ENCODE measurements at regions not wholly inside any gene's neighbourhood (a gene's known extent, or its start where the extent isn't known, plus 50 kb on each side); places are given as distances from the start of the nearest gene placed in this dataset.
"Not testable (repeated sequence)": the region's sequence is repeated elsewhere in the genome, so short reads cannot be mapped to it uniquely, and the experiment has no call there.

GRCh38 chr2:87640961-87641563 is 106.8 kb upstream of the PLGLB2 start:
- H3K36me3 ChIP-seq (ENCODE audit: control insufficient read depth, insufficient read depth, low read length); H3K4me1 ChIP-seq (ENCODE audit: control insufficient read depth, insufficient read depth, low read length); H3K9me3 ChIP-seq (ENCODE audit: control insufficient read depth, insufficient read depth, low read length); H3K27me3 ChIP-seq (ENCODE audit: control insufficient read depth, insufficient read depth, low read length); H3K27ac ChIP-seq (ENCODE audit: low read depth, low read length); H3K9ac ChIP-seq (ENCODE audit: low read depth, low read length); H3K4me3 ChIP-seq (ENCODE audit: low read depth, low read length): not testable (repeated sequence)

GRCh38 chr2:87643165-87643564 is 104.7 kb upstream of the PLGLB2 start:
- not testable (repeated sequence) for H3K27me3 ChIP-seq (ENCODE audit: control insufficient read depth, insufficient read depth, low read length)

GRCh38 chr2:87647737-87648498 is 100.0 kb upstream of the PLGLB2 start:
- not testable (repeated sequence) for H3K27me3 ChIP-seq (ENCODE audit: control insufficient read depth, insufficient read depth, low read length); H3K9ac ChIP-seq (ENCODE audit: low read depth, low read length); H3K27ac ChIP-seq (ENCODE audit: low read depth, low read length); H3K9me3 ChIP-seq (ENCODE audit: control insufficient read depth, insufficient read depth, low read length); H3K4me3 ChIP-seq (ENCODE audit: low read depth, low read length); H3K4me1 ChIP-seq (ENCODE audit: control insufficient read depth, insufficient read depth, low read length); H3K36me3 ChIP-seq (ENCODE audit: control insufficient read depth, insufficient read depth, low read length)

More at GRCh38 chr2:87643165-87643564, 104.7 kb upstream of the PLGLB2 start:
- H3K27ac ChIP-seq (ENCODE audit: low read depth, low read length); H3K9me3 ChIP-seq (ENCODE audit: control insufficient read depth, insufficient read depth, low read length); H3K36me3 ChIP-seq (ENCODE audit: control insufficient read depth, insufficient read depth, low read length); H3K4me3 ChIP-seq (ENCODE audit: low read depth, low read length); H3K4me1 ChIP-seq (ENCODE audit: control insufficient read depth, insufficient read depth, low read length); H3K9ac ChIP-seq (ENCODE audit: low read depth, low read length): not testable (repeated sequence)

- not testable (repeated sequence) for H3K36me3 ChIP-seq (ENCODE audit: control insufficient read depth, insufficient read depth, low read length); H3K9ac ChIP-seq (ENCODE audit: low read depth, low read length); H3K27ac ChIP-seq (ENCODE audit: low read depth, low read length); H3K27me3 ChIP-seq (ENCODE audit: control insufficient read depth, insufficient read depth, low read length); H3K4me1 ChIP-seq (ENCODE audit: control insufficient read depth, insufficient read depth, low read length); H3K9me3 ChIP-seq (ENCODE audit: control insufficient read depth, insufficient read depth, low read length); H3K4me3 ChIP-seq (ENCODE audit: low read depth, low read length)
Measured at GRCh38 chr2:87648815-87649214, 99.1 kb upstream of the PLGLB2 start.

- H3K4me1 ChIP-seq (ENCODE audit: control insufficient read depth, insufficient read depth, low read length); H3K9me3 ChIP-seq (ENCODE audit: control insufficient read depth, insufficient read depth, low read length); H3K36me3 ChIP-seq (ENCODE audit: control insufficient read depth, insufficient read depth, low read length); H3K27ac ChIP-seq (ENCODE audit: low read depth, low read length); H3K9ac ChIP-seq (ENCODE audit: low read depth, low read length); H3K4me3 ChIP-seq (ENCODE audit: low read depth, low read length); H3K27me3 ChIP-seq (ENCODE audit: control insufficient read depth, insufficient read depth, low read length): not testable (repeated sequence)
Measured at GRCh38 chr2:87649871-87650270, 98.0 kb upstream of the PLGLB2 start.

- not testable (repeated sequence) for H3K27me3 ChIP-seq (ENCODE audit: control insufficient read depth, insufficient read depth, low read length); H3K9ac ChIP-seq (ENCODE audit: low read depth, low read length); H3K27ac ChIP-seq (ENCODE audit: low read depth, low read length); H3K4me1 ChIP-seq (ENCODE audit: control insufficient read depth, insufficient read depth, low read length); H3K9me3 ChIP-seq (ENCODE audit: control insufficient read depth, insufficient read depth, low read length); H3K36me3 ChIP-seq (ENCODE audit: control insufficient read depth, insufficient read depth, low read length); H3K4me3 ChIP-seq (ENCODE audit: low read depth, low read length)
Measured at GRCh38 chr2:87650837-87651236, 97.0 kb upstream of the PLGLB2 start.

- not testable (repeated sequence) for H3K4me1 ChIP-seq (ENCODE audit: control insufficient read depth, insufficient read depth, low read length); H3K9ac ChIP-seq (ENCODE audit: low read depth, low read length); H3K27me3 ChIP-seq (ENCODE audit: control insufficient read depth, insufficient read depth, low read length); H3K27ac ChIP-seq (ENCODE audit: low read depth, low read length); H3K36me3 ChIP-seq (ENCODE audit: control insufficient read depth, insufficient read depth, low read length); H3K9me3 ChIP-seq (ENCODE audit: control insufficient read depth, insufficient read depth, low read length); H3K4me3 ChIP-seq (ENCODE audit: low read depth, low read length)
Measured at GRCh38 chr2:87651589-87651988, 96.3 kb upstream of the PLGLB2 start.

- H3K4me3 ChIP-seq (ENCODE audit: low read depth, low read length); H3K9ac ChIP-seq (ENCODE audit: low read depth, low read length); H3K9me3 ChIP-seq (ENCODE audit: control insufficient read depth, insufficient read depth, low read length); H3K27ac ChIP-seq (ENCODE audit: low read depth, low read length); H3K4me1 ChIP-seq (ENCODE audit: control insufficient read depth, insufficient read depth, low read length); H3K27me3 ChIP-seq (ENCODE audit: control insufficient read depth, insufficient read depth, low read length); H3K36me3 ChIP-seq (ENCODE audit: control insufficient read depth, insufficient read depth, low read length): not testable (repeated sequence)
Measured at GRCh38 chr2:87653373-87653772, 94.5 kb upstream of the PLGLB2 start.

GRCh38 chr2:87654136-87654814 is 93.6 kb upstream of the PLGLB2 start:
- not testable (repeated sequence) for H3K36me3 ChIP-seq (ENCODE audit: control insufficient read depth, insufficient read depth, low read length); H3K4me1 ChIP-seq (ENCODE audit: control insufficient read depth, insufficient read depth, low read length); H3K4me3 ChIP-seq (ENCODE audit: low read depth, low read length); H3K27ac ChIP-seq (ENCODE audit: low read depth, low read length); H3K27me3 ChIP-seq (ENCODE audit: control insufficient read depth, insufficient read depth, low read length); H3K9ac ChIP-seq (ENCODE audit: low read depth, low read length); H3K9me3 ChIP-seq (ENCODE audit: control insufficient read depth, insufficient read depth, low read length)

GRCh38 chr2:87657915-87658314 is 90.0 kb upstream of the PLGLB2 start:
- H3K36me3 ChIP-seq (ENCODE audit: control insufficient read depth, insufficient read depth, low read length); H3K4me3 ChIP-seq (ENCODE audit: low read depth, low read length); H3K9me3 ChIP-seq (ENCODE audit: control insufficient read depth, insufficient read depth, low read length); H3K4me1 ChIP-seq (ENCODE audit: control insufficient read depth, insufficient read depth, low read length); H3K27ac ChIP-seq (ENCODE audit: low read depth, low read length); H3K27me3 ChIP-seq (ENCODE audit: control insufficient read depth, insufficient read depth, low read length); H3K9ac ChIP-seq (ENCODE audit: low read depth, low read length): not testable (repeated sequence)

GRCh38 chr2:87658357-87658756 is 89.5 kb upstream of the PLGLB2 start:
- not testable (repeated sequence) for H3K27ac ChIP-seq (ENCODE audit: low read depth, low read length); H3K4me3 ChIP-seq (ENCODE audit: low read depth, low read length); H3K27me3 ChIP-seq (ENCODE audit: control insufficient read depth, insufficient read depth, low read length); H3K9me3 ChIP-seq (ENCODE audit: control insufficient read depth, insufficient read depth, low read length); H3K4me1 ChIP-seq (ENCODE audit: control insufficient read depth, insufficient read depth, low read length); H3K9ac ChIP-seq (ENCODE audit: low read depth, low read length); H3K36me3 ChIP-seq (ENCODE audit: control insufficient read depth, insufficient read depth, low read length)
